ENCODE measurements at regions not wholly inside any gene's neighbourhood (a gene's known extent, or its start where the extent isn't known, plus 50 kb on each side); places are given as distances from the start of the nearest gene placed in this dataset.

GRCh38 chr3:80696280-80696679 lies 928.5 kb upstream of the ROBO1 start:
- no peak overlapping the region for H3K27ac ChIP-seq
- WGBS, 2 donors: 20 to 38% methylated on average over 2 of the region's 2 CpGs
- intact Hi-C loops (cut with DNase I): no loop called here

GRCh38 chr3:80688814-80689213 lies 921.0 kb upstream of the ROBO1 start:
- no peaks in the 10 kb centered on the region for H3K9me3 ChIP-seq
- no peaks in the 10 kb centered on the region for H3K36me3 ChIP-seq
- TF ChIP-seq CTCF (IDR thresholded peaks at IDR 0.05): peak in 1 of 6 experiments; percentile 14
- TF ChIP-seq POLR2A (IDR thresholded peaks at IDR 0.05): no peak
- H3K4me3 ChIP-seq: no peak overlapping the region
- H3K27me3 ChIP-seq: no peaks in the 10 kb centered on the region
- no peaks in the 10 kb centered on the region for H3K4me1 ChIP-seq
- DNase-seq: no peak
- no peak overlapping the region for H3K27ac ChIP-seq
- 0 to 3% methylated on average over 2 of the region's 2 CpGs for WGBS, 2 donors
- intact Hi-C loops (cut with DNase I): no loop called here

More at GRCh38 chr3:80696280-80696679, 928.5 kb upstream of the ROBO1 start:
- Histone ChIP-seq H3K36me3 (no peaks in the 10 kb centered on the region), H3K9me3 (no peaks in the 10 kb centered on the region), H3K4me1 (peaks cover 0 to 16% (median 0%) of the 10 kb centered on the region in 3 donors), H3K27me3 (no peaks in the 10 kb centered on the region), H3K4me3 (no peak overlapping the region)
- no peak for TF ChIP-seq POLR2A (IDR thresholded peaks at IDR 0.05)
- no peak for TF ChIP-seq CTCF (IDR thresholded peaks at IDR 0.05)
- no peak for DNase-seq

GRCh38 chr3:80682951-80683350 lies 915.2 kb upstream of the ROBO1 start:
- no peak for TF ChIP-seq POLR2A (IDR thresholded peaks at IDR 0.05)
- TF ChIP-seq CTCF (IDR thresholded peaks at IDR 0.05): no peak
- H3K36me3 ChIP-seq: no peaks in the 10 kb centered on the region
- no peaks in the 10 kb centered on the region for H3K9me3 ChIP-seq
- WGBS, 2 donors: 52 to 64% methylated on average over 1 of the region's 1 CpG
- H3K4me1 ChIP-seq: no peaks in the 10 kb centered on the region
- no peaks in the 10 kb centered on the region for H3K27me3 ChIP-seq
- H3K4me3 ChIP-seq: no peak overlapping the region
- intact Hi-C loops (cut with DNase I): no loop called here
- no peak for DNase-seq
- H3K27ac ChIP-seq: no peak overlapping the region

GRCh38 chr3:80682235-80682634 lies 914.4 kb upstream of the ROBO1 start:
- Histone ChIP-seq H3K36me3 (no peaks in the 10 kb centered on the region), H3K27ac (no peak overlapping the region), H3K4me3 (no peak overlapping the region), H3K4me1 (no peaks in the 10 kb centered on the region), H3K9me3 (no peaks in the 10 kb centered on the region), H3K27me3 (no peaks in the 10 kb centered on the region)
- TF ChIP-seq POLR2A (IDR thresholded peaks at IDR 0.05): no peak
- DNase-seq: no peak
- intact Hi-C loops (cut with DNase I): no loop called here

- no peaks in the 10 kb centered on the region for H3K36me3 ChIP-seq
- 49 to 54% methylated on average over 6 of the region's 6 CpGs for WGBS, 2 donors
These were observed 910.0 kb upstream of the ROBO1 start for GRCh38 chr3:80677796-80678195.

More at GRCh38 chr3:80677796-80678195, 910.0 kb upstream of the ROBO1 start:
- intact Hi-C loops (cut with DNase I): no loop called here
- no peak overlapping the region for H3K27ac ChIP-seq
- DNase-seq: no peak
- H3K4me1 ChIP-seq: no peaks in the 10 kb centered on the region
- H3K27me3 ChIP-seq: no peaks in the 10 kb centered on the region
- no peaks in the 10 kb centered on the region for H3K9me3 ChIP-seq
- no peak overlapping the region for H3K4me3 ChIP-seq
- TF ChIP-seq CTCF (IDR thresholded peaks at IDR 0.05): no peak
- no peak for TF ChIP-seq POLR2A (IDR thresholded peaks at IDR 0.05)

All from esophagus squamous epithelium (tissue), 5 donors.